ENCODE measurements at regions not wholly inside any gene's neighbourhood (a gene's known extent, or its start where the extent isn't known, plus 50 kb on each side); places are given as distances from the start of the nearest gene placed in this dataset.

DNA sequence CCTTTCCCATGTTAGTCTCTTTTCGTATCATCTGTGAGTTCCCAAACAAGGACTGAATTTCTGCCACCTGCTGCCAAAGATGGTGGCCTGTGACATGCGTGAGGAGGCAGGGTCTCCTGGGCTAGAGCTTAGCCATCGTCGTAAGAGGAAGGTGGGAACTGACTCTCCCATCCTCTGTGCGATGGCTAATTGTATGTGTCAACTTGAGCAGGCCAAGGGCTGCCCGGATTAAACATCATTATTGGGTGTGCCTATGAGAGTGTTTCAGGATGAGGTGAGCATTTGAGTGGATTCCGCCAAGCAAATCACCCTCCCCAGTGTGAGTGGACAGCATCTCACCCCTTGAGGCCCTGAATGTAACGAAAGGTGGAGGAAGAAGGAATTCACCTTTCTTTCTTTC lies 220.7 kb upstream of the DIO3 start:
- H3K36me3 Mint-ChIP-seq (ENCODE audit: low read depth): no peaks in the 10 kb centered on the region
- peaks cover 22% of the 10 kb centered on the region for H3K27me3 Mint-ChIP-seq (ENCODE audit: low read depth)
- H3K4me3 Mint-ChIP-seq: no peak overlapping the region
- H3K4me1 Mint-ChIP-seq: peaks cover 11% of the 10 kb centered on the region
- H3K9me3 Mint-ChIP-seq: peaks cover 13% of the 10 kb centered on the region
- no peak overlapping the region for H3K27ac Mint-ChIP-seq
- TF ChIP-seq, protein P1, sequence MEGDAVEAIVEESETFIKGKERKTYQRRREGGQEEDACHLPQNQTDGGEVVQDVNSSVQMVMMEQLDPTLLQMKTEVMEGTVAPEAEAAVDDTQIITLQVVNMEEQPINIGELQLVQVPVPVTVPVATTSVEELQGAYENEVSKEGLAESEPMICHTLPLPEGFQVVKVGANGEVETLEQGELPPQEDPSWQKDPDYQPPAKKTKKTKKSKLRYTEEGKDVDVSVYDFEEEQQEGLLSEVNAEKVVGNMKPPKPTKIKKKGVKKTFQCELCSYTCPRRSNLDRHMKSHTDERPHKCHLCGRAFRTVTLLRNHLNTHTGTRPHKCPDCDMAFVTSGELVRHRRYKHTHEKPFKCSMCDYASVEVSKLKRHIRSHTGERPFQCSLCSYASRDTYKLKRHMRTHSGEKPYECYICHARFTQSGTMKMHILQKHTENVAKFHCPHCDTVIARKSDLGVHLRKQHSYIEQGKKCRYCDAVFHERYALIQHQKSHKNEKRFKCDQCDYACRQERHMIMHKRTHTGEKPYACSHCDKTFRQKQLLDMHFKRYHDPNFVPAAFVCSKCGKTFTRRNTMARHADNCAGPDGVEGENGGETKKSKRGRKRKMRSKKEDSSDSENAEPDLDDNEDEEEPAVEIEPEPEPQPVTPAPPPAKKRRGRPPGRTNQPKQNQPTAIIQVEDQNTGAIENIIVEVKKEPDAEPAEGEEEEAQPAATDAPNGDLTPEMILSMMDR (IDR thresholded peaks at IDR 0.05; ENCODE audit: unreplicated experiment in 3 of 3): no peak

DNA sequence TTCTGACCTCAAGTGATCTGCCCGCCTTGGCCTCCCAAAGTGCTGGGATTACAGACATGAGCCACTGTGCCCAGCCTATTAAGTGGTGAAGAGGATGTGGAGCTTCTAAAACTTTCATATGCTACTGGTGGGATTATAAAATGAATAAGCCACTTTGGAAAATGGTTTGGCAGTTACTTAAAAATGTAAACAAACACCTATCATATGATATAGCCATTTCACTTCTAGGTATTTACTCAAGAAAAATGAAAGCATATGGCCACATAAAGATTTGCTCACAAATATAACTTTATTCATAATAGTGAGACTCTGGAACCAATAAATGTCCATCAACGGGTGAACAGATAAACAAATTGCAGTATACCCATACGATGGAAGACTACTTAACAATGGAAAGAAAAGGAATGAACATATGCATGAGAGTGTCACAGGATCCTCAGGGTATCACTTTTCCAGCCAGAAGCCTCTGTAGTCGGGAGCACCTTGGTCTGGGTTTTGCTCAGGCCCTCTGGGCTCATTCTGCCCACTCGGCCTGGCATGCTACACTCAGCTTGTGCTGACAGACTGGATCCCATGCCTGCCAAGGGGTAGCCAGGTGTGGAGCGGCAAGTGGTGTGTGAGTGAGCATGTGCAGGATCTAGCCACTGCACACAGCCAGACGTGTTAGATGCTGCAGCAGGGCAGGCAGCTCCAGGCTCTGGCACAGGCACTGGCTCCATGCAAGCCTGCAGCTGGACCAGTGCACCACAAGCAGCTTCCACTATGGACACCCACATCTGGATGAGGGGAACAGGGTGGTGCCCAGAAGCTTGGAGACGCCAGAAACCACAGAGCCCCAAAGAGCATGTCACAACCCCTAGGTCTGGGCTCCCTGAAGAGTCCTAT lies 213.2 kb upstream of the DIO3 start:
- Mint-ChIP-seq H3K4me1 (peaks cover 10% of the 10 kb centered on the region), H3K9me3 (peaks cover 10% of the 10 kb centered on the region), H3K36me3 (ENCODE audit: low read depth) (no peaks in the 10 kb centered on the region), H3K27ac (no peak overlapping the region), H3K4me3 (no peak overlapping the region), H3K27me3 (ENCODE audit: low read depth) (peaks cover 4% of the 10 kb centered on the region)
- TF ChIP-seq, protein P1 (IDR thresholded peaks at IDR 0.05; ENCODE audit: unreplicated experiment in 3 of 3): no peak

GRCh38 chr14:101349108-101349507 lies 212.2 kb upstream of the DIO3 start:
- TF ChIP-seq, protein P1 (IDR thresholded peaks at IDR 0.05; ENCODE audit: unreplicated experiment in 3 of 3): no peak
- Mint-ChIP-seq H3K27ac (no peak overlapping the region), H3K27me3 (ENCODE audit: low read depth) (peaks cover 4% of the 10 kb centered on the region), H3K4me1 (peaks cover 10% of the 10 kb centered on the region), H3K4me3 (no peak overlapping the region), H3K36me3 (ENCODE audit: low read depth) (no peaks in the 10 kb centered on the region), H3K9me3 (peaks cover 15% of the 10 kb centered on the region)

DNA sequence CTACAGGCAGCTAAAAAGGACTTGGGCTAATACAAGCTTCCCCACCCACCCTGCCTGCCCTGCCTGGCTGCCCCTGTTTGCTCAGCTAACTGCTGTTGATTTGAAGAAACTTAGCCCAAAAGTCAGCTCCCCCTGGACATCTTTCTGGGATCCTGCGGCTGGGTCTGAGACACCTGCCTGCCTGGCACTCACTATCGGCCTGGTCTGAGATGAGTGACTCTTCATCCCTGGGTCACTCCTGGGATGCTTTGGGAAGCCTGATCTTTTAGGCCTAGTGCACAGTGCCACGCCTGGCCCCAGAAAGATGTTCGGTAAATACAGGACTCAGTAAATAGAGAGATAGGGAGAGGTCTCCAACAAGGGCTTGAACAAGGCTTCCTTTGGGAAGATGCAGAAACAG lies 211.3 kb upstream of the DIO3 start:
- no peak overlapping the region for H3K27ac Mint-ChIP-seq
- peaks cover 18% of the 10 kb centered on the region for H3K9me3 Mint-ChIP-seq
- H3K27me3 Mint-ChIP-seq (ENCODE audit: low read depth): peaks cover 4% of the 10 kb centered on the region
- H3K36me3 Mint-ChIP-seq (ENCODE audit: low read depth): no peaks in the 10 kb centered on the region
- H3K4me1 Mint-ChIP-seq: peaks cover 10% of the 10 kb centered on the region
- no peak overlapping the region for H3K4me3 Mint-ChIP-seq
- TF ChIP-seq, protein P1 (IDR thresholded peaks at IDR 0.05; ENCODE audit: unreplicated experiment in 3 of 3): no peak

DNA sequence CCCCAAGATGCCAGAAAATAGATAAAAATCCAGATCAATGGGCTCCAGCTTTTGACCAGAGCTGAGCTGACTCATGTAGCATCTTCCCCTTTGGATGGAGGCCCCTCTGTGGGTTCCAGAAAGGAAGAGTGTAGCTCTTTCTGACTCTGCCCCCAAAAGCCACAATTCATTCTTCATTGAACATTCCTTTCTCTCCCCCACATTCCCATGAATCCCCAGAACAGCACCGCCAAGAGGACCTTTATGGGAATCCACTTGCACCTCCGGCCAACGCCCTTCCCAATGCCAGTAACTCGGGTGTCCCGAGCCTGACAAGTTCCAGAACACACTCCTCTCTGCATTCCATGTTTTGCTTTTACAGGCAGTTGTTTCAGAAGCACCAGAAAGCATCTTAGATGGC lies 210.6 kb upstream of the DIO3 start:
- peak overlapping the region in 2 of 3 experiments; percentile 29 to 44 for H3K27ac Mint-ChIP-seq
- peaks cover 10% of the 10 kb centered on the region for H3K4me1 Mint-ChIP-seq
- H3K9me3 Mint-ChIP-seq: peaks cover 23% of the 10 kb centered on the region
- H3K36me3 Mint-ChIP-seq (ENCODE audit: low read depth): no peaks in the 10 kb centered on the region
- no peak overlapping the region for H3K4me3 Mint-ChIP-seq
- TF ChIP-seq, protein P1 (IDR thresholded peaks at IDR 0.05; ENCODE audit: unreplicated experiment in 3 of 3): no peak
- peaks cover 4% of the 10 kb centered on the region for H3K27me3 Mint-ChIP-seq (ENCODE audit: low read depth)

DNA sequence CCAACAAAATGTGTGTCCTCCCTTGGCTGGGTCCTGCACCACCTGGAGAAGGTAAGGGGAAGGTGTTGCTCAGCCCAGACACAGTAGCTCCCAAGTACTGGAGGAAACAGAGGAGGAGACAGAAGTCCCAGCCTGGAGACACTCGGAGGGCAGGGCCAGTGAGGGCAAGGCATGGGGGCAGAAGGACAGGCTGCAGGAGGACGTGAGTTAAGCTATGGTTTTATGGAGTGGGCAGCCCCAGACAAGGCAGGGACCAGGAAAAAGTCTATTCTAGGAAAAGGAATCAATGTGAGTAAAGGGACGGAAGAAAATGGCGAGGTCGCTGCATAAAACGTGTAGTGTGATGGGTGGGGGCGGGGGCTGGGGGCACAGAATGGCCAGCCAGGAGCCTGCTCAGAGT lies 210.1 kb upstream of the DIO3 start:
- Mint-ChIP-seq H3K9me3 (peaks cover 26% of the 10 kb centered on the region), H3K4me1 (peaks cover 10% of the 10 kb centered on the region), H3K36me3 (ENCODE audit: low read depth) (no peaks in the 10 kb centered on the region), H3K27me3 (ENCODE audit: low read depth) (peaks cover 4% of the 10 kb centered on the region), H3K4me3 (no peak overlapping the region), H3K27ac (peak overlapping the region in 1 of 3 experiments; percentile 29)
- TF ChIP-seq, protein P1 (IDR thresholded peaks at IDR 0.05; ENCODE audit: unreplicated experiment in 3 of 3): no peak

All from nephron (organoid).